ENCODE measurements at regions not wholly inside any gene's neighbourhood (a gene's known extent, or its start where the extent isn't known, plus 50 kb on each side); places are given as distances from the start of the nearest gene placed in this dataset.

DNA sequence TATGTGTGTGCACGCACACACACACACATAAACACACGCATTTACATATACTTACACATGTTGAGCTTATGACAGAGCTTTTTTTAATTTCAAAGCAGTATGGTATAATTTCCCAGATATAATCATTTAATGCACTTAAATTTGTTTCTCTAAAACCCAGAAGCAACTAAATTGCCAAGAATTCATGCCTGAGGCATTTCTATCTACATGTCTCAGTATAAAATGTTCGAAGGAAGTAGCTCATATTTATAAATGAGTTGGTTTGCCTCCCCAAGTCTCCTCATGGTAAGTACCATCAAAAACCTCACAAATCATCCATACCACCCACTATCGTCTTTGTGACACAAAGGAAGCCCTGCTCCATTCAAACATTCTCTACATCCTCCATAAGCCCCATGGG is 130.6 kb downstream of the RPL22L1 start:
- intact Hi-C loops (cut with DNase I) = no loop called here
- peaks cover 29% of the 10 kb centered on the region for H3K4me1 ChIP-seq
- H3K36me3 ChIP-seq = no peaks in the 10 kb centered on the region
- no peak overlapping the region for H3K27ac ChIP-seq
- no peaks in the 10 kb centered on the region for H3K9me3 ChIP-seq
- no peak overlapping the region for H3K4me3 ChIP-seq
- no peak for DNase-seq (ENCODE audit: extremely low spot score in 2 of 2)
- H3K27me3 ChIP-seq = no peaks in the 10 kb centered on the region
- TF ChIP-seq, protein P1, sequence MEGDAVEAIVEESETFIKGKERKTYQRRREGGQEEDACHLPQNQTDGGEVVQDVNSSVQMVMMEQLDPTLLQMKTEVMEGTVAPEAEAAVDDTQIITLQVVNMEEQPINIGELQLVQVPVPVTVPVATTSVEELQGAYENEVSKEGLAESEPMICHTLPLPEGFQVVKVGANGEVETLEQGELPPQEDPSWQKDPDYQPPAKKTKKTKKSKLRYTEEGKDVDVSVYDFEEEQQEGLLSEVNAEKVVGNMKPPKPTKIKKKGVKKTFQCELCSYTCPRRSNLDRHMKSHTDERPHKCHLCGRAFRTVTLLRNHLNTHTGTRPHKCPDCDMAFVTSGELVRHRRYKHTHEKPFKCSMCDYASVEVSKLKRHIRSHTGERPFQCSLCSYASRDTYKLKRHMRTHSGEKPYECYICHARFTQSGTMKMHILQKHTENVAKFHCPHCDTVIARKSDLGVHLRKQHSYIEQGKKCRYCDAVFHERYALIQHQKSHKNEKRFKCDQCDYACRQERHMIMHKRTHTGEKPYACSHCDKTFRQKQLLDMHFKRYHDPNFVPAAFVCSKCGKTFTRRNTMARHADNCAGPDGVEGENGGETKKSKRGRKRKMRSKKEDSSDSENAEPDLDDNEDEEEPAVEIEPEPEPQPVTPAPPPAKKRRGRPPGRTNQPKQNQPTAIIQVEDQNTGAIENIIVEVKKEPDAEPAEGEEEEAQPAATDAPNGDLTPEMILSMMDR (IDR thresholded peaks at IDR 0.05) = no peak
- TF ChIP-seq POLR2AphosphoS5 (IDR thresholded peaks at IDR 0.05; ENCODE audit: insufficient read depth in 1 of 2, low read depth in 1 of 2) (no peak), POLR2A (IDR thresholded peaks at IDR 0.05) (no peak)

DNA sequence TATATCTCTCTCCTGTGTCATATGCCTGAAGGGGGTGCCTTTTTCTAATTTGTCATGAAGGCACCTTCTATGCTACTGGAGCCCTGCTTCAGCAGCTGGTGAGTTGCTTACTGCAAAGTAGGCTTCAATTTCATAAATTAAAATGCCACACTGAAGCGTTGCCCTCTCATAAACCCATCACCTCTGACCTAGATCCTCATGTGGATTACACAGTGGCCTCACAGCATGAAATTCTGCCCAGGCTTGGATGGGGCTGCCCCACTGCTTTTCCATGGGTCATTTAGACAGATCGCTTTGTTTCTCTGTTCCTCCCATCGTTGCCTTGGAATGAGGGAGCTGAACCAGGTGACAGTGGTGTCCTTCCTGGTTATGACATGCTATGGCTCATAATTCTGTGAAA is 131.2 kb downstream of the RPL22L1 start:
- H3K27me3 ChIP-seq = no peaks in the 10 kb centered on the region
- TF ChIP-seq POLR2AphosphoS5 (IDR thresholded peaks at IDR 0.05; ENCODE audit: insufficient read depth in 1 of 2, low read depth in 1 of 2) = no peak
- TF ChIP-seq, protein P1 (IDR thresholded peaks at IDR 0.05) = no peak
- TF ChIP-seq POLR2A (IDR thresholded peaks at IDR 0.05) = no peak
- peaks cover 29% of the 10 kb centered on the region for H3K4me1 ChIP-seq
- H3K9me3 ChIP-seq = no peaks in the 10 kb centered on the region
- no peak overlapping the region for H3K4me3 ChIP-seq
- no peak for DNase-seq (ENCODE audit: extremely low spot score in 2 of 2)
- H3K27ac ChIP-seq = no peak overlapping the region
- intact Hi-C loops (cut with DNase I) = no loop called here
- H3K36me3 ChIP-seq = no peaks in the 10 kb centered on the region

- Histone ChIP-seq H3K36me3 (no peaks in the 10 kb centered on the region), H3K27ac (no peak overlapping the region), H3K27me3 (no peaks in the 10 kb centered on the region), H3K4me1 (peaks cover 29% of the 10 kb centered on the region), H3K4me3 (no peak overlapping the region), H3K9me3 (no peaks in the 10 kb centered on the region)
- no peak for DNase-seq (ENCODE audit: extremely low spot score in 2 of 2)
- TF ChIP-seq, protein P1 (IDR thresholded peaks at IDR 0.05) = no peak
- TF ChIP-seq POLR2AphosphoS5 (IDR thresholded peaks at IDR 0.05; ENCODE audit: insufficient read depth in 1 of 2, low read depth in 1 of 2) = no peak
- TF ChIP-seq POLR2A (IDR thresholded peaks at IDR 0.05) = no peak
- intact Hi-C loops (cut with DNase I) = no loop called here
Measured at GRCh38 chr3:170737498-170738162, 132.4 kb downstream of the RPL22L1 start.

DNA sequence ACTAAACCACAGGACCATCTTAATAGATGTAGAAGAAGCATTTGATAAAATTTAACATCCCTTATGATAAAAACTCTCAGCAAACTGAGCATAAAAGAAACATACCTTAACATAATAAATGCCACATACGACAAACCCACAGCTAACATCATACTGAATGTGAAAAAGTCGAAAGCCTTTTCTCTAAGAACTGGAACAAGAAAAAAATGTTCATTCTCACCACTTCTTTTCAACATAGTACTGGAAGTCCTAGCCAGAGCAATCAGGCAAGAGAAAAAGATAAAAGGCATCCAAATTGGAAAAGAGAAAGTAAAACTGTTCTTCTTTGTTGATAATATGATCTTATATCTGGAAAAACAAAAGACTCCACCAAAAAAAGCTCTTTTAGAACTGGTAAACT is 134.2 kb downstream of the RPL22L1 start:
- no peak overlapping the region for H3K27ac ChIP-seq
- H3K27me3 ChIP-seq = no peaks in the 10 kb centered on the region
- H3K4me3 ChIP-seq = no peak overlapping the region
- H3K36me3 ChIP-seq = no peaks in the 10 kb centered on the region
- no peaks in the 10 kb centered on the region for H3K9me3 ChIP-seq
- H3K4me1 ChIP-seq = peaks cover 16% of the 10 kb centered on the region
- intact Hi-C loops (cut with DNase I) = no loop called here
- DNase-seq (ENCODE audit: extremely low spot score in 2 of 2) = no peak
- no peak for TF ChIP-seq POLR2A (IDR thresholded peaks at IDR 0.05)
- no peak for TF ChIP-seq POLR2AphosphoS5 (IDR thresholded peaks at IDR 0.05; ENCODE audit: insufficient read depth in 1 of 2, low read depth in 1 of 2)
- TF ChIP-seq, protein P1 (IDR thresholded peaks at IDR 0.05) = no peak

DNA sequence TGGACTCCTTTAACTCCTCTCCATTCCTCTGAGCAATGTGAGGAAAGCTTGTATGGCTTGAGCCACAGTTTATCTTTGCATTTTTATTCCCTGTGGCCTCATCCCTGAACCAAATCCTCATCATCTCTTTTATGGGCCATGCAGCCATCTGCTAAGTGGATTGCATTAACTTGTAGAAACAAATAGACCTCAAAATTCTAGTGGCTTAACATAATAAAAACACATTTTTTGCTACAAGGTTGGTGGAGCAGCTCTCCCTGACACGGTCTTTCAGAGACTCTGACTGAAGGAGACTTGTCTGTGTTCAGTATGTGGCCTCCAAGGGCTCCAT is 135.3 kb downstream of the RPL22L1 start:
- no peaks in the 10 kb centered on the region for H3K36me3 ChIP-seq
- TF ChIP-seq POLR2A (IDR thresholded peaks at IDR 0.05) = no peak
- TF ChIP-seq, protein P1 (IDR thresholded peaks at IDR 0.05) = no peak
- no peak for TF ChIP-seq POLR2AphosphoS5 (IDR thresholded peaks at IDR 0.05; ENCODE audit: insufficient read depth in 1 of 2, low read depth in 1 of 2)
- H3K27me3 ChIP-seq = no peaks in the 10 kb centered on the region
- peaks cover 5% of the 10 kb centered on the region for H3K4me1 ChIP-seq
- peak overlapping the region; percentile 0 for H3K27ac ChIP-seq
- H3K4me3 ChIP-seq = no peak overlapping the region
- no peaks in the 10 kb centered on the region for H3K9me3 ChIP-seq
- DNase-seq (ENCODE audit: extremely low spot score in 2 of 2) = no peak
- intact Hi-C loops (cut with DNase I) = no loop called here

Data from vagina (tissue), 2 donors.